ENCODE measurements at regions not wholly inside any gene's neighbourhood (a gene's known extent, or its start where the extent isn't known, plus 50 kb on each side); places are given as distances from the start of the nearest gene placed in this dataset.

- DNase-seq (ENCODE audit: low read depth in 1 of 2, low spot score in 1 of 2): no peak
Measured at GRCh38 chr16:86632206-86632605, 53.9 kb downstream of the FOXL1 start.

GRCh38 chr16:86632944-86633343 lies 54.6 kb downstream of the FOXL1 start:
- no peak for DNase-seq (ENCODE audit: low read depth in 1 of 2, low spot score in 1 of 2)

- no peak for DNase-seq (ENCODE audit: low read depth in 1 of 2, low spot score in 1 of 2)
Measured at GRCh38 chr16:86634292-86634691, 55.9 kb downstream of the FOXL1 start.

GRCh38 chr16:86635176-86635876 lies 57.0 kb downstream of the FOXL1 start:
- no peak for DNase-seq (ENCODE audit: low read depth in 1 of 2, low spot score in 1 of 2)

- DNase-seq (ENCODE audit: low read depth in 1 of 2, low spot score in 1 of 2): no peak
Measured at GRCh38 chr16:86635926-86636325, 57.6 kb downstream of the FOXL1 start.

GRCh38 chr16:86637744-86638143 lies 59.4 kb downstream of the FOXL1 start:
- no peak for DNase-seq (ENCODE audit: low read depth in 1 of 2, low spot score in 1 of 2)

GRCh38 chr16:86638642-86639041 lies 60.3 kb downstream of the FOXL1 start:
- no peak for DNase-seq (ENCODE audit: low read depth in 1 of 2, low spot score in 1 of 2)

- no peak for DNase-seq (ENCODE audit: low read depth in 1 of 2, low spot score in 1 of 2)
Measured at GRCh38 chr16:86639354-86639753, 61.0 kb downstream of the FOXL1 start.

- no peak for DNase-seq (ENCODE audit: low read depth in 1 of 2, low spot score in 1 of 2)
Measured at GRCh38 chr16:86640265-86640843, 62.0 kb downstream of the FOXL1 start.

- DNase-seq (ENCODE audit: low read depth in 1 of 2, low spot score in 1 of 2): no peak
Measured at GRCh38 chr16:86642087-86642486, 63.7 kb downstream of the FOXL1 start.

- no peak for DNase-seq (ENCODE audit: low read depth in 1 of 2, low spot score in 1 of 2)
Measured at GRCh38 chr16:86643671-86644070, 65.3 kb downstream of the FOXL1 start.

GRCh38 chr16:86647561-86647960 lies 69.2 kb downstream of the FOXL1 start:
- DNase-seq (ENCODE audit: low read depth in 1 of 2, low spot score in 1 of 2): no peak

- DNase-seq (ENCODE audit: low read depth in 1 of 2, low spot score in 1 of 2): no peak
Measured at GRCh38 chr16:86649875-86650274, 71.5 kb downstream of the FOXL1 start.

GRCh38 chr16:86651013-86651627 lies 72.8 kb downstream of the FOXL1 start:
- no peak for DNase-seq (ENCODE audit: low read depth in 1 of 2, low spot score in 1 of 2)

- DNase-seq (ENCODE audit: low read depth in 1 of 2, low spot score in 1 of 2): no peak
Measured at GRCh38 chr16:86651823-86652222, 73.5 kb downstream of the FOXL1 start.

- DNase-seq (ENCODE audit: low read depth in 1 of 2, low spot score in 1 of 2): no peak
Measured at GRCh38 chr16:86653285-86654006, 75.1 kb downstream of the FOXL1 start.

GRCh38 chr16:86657972-86658371 lies 79.6 kb downstream of the FOXL1 start:
- DNase-seq (ENCODE audit: low read depth in 1 of 2, low spot score in 1 of 2): no peak

- no peak for DNase-seq (ENCODE audit: low read depth in 1 of 2, low spot score in 1 of 2)
Measured at GRCh38 chr16:86660623-86661022, 82.3 kb downstream of the FOXL1 start.

- DNase-seq (ENCODE audit: low read depth in 1 of 2, low spot score in 1 of 2): no peak
Measured at GRCh38 chr16:86661706-86662105, 83.4 kb downstream of the FOXL1 start.

- DNase-seq (ENCODE audit: low read depth in 1 of 2, low spot score in 1 of 2): no peak
Measured at GRCh38 chr16:86662195-86662594, 83.8 kb downstream of the FOXL1 start.

GRCh38 chr16:86662740-86663139 lies 84.4 kb downstream of the FOXL1 start:
- no peak for DNase-seq (ENCODE audit: low read depth in 1 of 2, low spot score in 1 of 2)
